PFSK-1 (cell line): ENCODE measurements at regions not wholly inside any gene's neighbourhood (a gene's known extent, or its start where the extent isn't known, plus 50 kb on each side); places are given as distances from the start of the nearest gene placed in this dataset.

Experiments used
- FOXP2 ChIP-seq: optimal IDR thresholded peaks from 2 replicates; pipeline ENCODE3; 2011; ENCODE audit warnings: borderline replicate concordance, control low read depth, inconsistent platforms; ENCODE audit not compliant: insufficient read depth; ENCODE audit errors: extremely low read length, extremely low read depth
- POLR2AphosphoS5 ChIP-seq: IDR thresholded peaks from 2 replicates; pipeline ENCODE4 v1.6.1; 2012; ENCODE audit warnings: low read depth, mild to moderate bottlenecking, control low read depth, low read length, moderate library complexity
- REST ChIP-seq, 2 experiments: IDR thresholded peaks; 2 replicates each; pipeline versions ENCODE4 v1.6.1 to v1.8.0; 2011 to 2012; ENCODE audit warnings: low read depth in 2 of 2, low read length in 2 of 2, control low read depth in 1 of 2, inconsistent platforms in 1 of 2, mild to moderate bottlenecking in 1 of 2, moderate library complexity in 1 of 2; ENCODE audit not compliant: insufficient read depth in 1 of 2
- SIN3A ChIP-seq: IDR thresholded peaks from 2 replicates; pipeline ENCODE4 v1.6.1; 2012; ENCODE audit warnings: mild to moderate bottlenecking, low read length, moderate library complexity, borderline replicate concordance; ENCODE audit not compliant: insufficient read depth
- TAF1 ChIP-seq: IDR thresholded peaks from 2 replicates; pipeline ENCODE4 v1.6.1; 2012; ENCODE audit warnings: low read length, control low read depth, borderline replicate concordance; ENCODE audit not compliant: insufficient read depth

DNA sequence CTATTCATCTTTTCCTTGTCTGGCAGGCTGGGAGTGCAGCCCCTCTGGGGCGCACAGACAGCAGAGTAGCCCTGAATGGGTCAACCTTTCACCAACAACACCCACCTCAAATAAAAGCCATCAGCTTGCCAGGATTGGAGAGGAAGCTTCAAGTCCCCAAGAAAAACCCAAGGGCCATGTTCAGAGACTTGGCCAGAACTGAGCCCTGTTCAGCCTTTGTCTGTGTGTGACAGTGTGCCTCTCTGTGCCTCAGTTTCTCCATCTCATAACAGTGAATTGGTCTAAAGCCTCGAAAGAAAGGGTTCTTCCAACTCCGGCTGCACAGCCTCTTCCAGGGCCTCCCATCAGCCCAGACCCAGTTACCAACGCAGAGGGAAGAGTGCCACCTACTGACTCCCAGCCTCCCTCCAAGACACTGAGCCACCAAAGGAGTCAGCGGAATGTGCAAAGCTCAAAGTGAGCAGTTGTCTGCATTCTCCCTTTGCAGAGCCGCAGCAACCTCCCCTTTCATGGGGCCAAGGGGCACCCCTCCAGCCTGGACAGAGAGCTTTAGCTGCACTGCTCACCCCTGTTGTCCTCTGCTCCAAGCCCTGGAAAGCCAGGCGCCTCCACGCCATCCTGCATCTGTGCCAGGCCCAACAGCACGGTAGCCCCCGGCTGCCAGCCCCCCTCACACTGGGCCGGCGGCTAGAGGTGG is 82.7 kb upstream of the TOP1 start:
- TF ChIP-seq FOXP2, result no peak
- TF ChIP-seq REST (IDR thresholded peaks at IDR 0.05; ENCODE audit: insufficient read depth in 1 of 2, low read depth in 2 of 2, low read length in 2 of 2), result no peak
- TF ChIP-seq POLR2AphosphoS5, result no peak
- TF ChIP-seq TAF1, result no peak
- TF ChIP-seq SIN3A, result no peak

DNA sequence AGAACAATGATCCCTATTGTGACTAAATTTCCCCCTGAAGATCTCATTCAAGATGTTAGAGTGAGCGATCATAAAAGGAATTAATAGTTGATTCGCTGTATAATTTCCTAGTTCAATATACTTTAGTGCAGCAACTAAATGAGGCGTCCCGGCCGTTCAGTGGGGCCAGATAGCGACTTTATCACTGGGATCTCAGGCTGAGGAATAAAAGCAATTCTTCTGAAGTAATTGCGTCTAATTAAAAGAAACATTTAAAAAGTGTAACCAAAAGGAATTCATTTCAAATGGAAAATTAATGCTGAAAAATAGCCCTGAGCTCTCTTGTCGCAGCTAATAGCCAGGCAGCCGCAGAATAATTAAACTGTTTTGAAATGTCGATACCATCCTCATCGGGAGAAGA is 82.2 kb upstream of the TOP1 start:
- TF ChIP-seq FOXP2, result no peak
- TF ChIP-seq POLR2AphosphoS5, result no peak
- TF ChIP-seq SIN3A, result no peak
- TF ChIP-seq REST (IDR thresholded peaks at IDR 0.05; ENCODE audit: insufficient read depth in 1 of 2, low read depth in 2 of 2, low read length in 2 of 2), result no peak
- TF ChIP-seq TAF1, result no peak

DNA sequence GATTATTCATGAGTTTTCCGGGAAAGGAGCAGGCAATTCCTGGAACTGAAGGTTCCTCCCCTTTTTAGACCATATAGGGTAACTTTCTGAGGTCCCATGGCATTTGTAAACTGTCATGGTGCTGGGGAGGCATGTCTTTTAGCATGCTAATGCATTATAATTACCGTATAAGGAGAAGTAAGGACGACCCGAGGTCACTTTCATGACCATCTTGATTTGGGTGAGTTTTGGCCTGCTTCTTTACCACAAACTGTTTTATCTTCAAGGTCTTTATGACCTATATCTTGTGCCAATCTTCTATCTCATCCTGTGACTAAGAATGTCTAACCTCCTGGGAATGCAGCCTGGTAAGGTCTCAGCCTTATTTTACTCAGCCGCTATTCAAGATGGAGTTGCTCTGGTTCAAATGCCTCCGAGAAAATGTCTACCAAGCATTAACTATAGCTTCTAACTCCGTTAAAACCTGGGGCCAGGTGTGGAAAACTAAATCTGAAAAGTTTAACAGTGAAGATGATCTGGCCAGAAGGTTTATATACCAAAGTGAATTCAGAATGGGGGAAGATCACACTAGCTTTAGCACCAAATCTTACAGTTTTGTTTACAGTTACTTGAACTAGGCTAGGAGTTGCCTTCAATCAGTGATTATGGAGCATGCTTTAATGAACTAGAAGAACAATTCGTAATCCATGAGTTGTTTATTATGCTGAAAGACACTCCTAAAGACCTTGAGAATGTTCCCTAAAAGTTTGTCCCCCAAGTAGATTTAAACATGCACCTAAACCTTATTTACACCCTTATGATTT is 80.0 kb upstream of the TOP1 start:
- TF ChIP-seq POLR2AphosphoS5 (no peak), REST (IDR thresholded peaks at IDR 0.05; ENCODE audit: insufficient read depth in 1 of 2, low read depth in 2 of 2, low read length in 2 of 2) (no peak), TAF1 (no peak), FOXP2 (no peak), SIN3A (no peak)

- TF ChIP-seq REST (IDR thresholded peaks at IDR 0.05; ENCODE audit: insufficient read depth in 1 of 2, low read depth in 2 of 2, low read length in 2 of 2) (no peak), TAF1 (no peak), POLR2AphosphoS5 (no peak)
Measured at GRCh38 chr20:40949346-40949745, 79.3 kb upstream of the TOP1 start.
